Retina (tissue), 1 donor: ENCODE measurements at regions not wholly inside any gene's neighbourhood (a gene's known extent, or its start where the extent isn't known, plus 50 kb on each side); places are given as distances from the start of the nearest gene placed in this dataset.
"Not testable (repeated sequence)": the region's sequence is repeated elsewhere in the genome, so short reads cannot be mapped to it uniquely, and the experiment has no call there.

Experiments
- DNase-seq: peaks from one replicate; pipeline ENCODE4 v3.0.0-alpha.2; 2016

DNA sequence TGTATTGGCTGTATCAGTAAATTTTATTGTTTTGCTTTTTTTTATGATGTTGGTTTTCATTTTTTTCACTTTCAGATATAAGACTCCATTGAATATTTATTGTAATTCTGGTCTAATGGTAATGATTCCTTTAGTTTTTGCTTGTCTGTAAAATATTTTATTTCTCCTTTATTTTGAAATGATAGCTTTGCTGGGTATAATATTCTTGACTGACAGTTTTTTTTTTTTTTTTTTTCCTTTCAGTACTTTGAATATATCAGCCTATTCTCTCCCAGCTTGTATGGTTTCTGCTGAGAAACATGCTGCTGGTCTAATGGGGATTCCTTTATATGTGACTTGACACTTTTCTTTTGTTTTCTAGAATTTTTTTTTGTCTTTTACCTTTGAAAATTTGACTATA is 195.1 kb upstream of the SLC38A2 start:
- no peak for DNase-seq

DNA sequence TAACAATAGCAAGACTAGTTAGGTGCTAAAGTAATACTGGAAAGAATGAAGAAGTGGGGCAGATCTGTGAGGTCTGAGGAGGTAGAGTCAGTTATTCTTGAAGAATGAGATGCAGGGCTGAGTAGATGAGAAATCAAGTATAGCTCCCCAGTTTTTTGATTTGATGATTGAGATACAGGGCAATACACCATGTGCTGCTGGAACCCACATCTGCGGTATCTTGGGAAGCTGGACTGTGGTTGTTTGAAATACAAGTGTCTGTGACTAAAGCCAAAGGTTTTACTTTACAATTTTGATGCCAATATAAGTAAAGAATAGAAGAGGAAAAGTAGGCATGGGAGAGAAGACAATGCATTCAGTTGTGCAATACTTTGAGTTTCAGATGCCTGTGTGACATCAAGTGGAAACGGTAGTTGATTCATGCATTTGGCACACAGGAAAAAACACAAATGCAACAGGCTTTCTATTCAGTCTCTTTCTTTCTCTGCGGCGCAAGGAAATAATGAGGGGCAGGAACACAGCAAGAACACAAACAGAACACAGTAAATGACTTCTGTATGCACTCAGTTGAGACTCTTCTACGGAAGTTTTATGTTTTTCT is 190.2 kb upstream of the SLC38A2 start:
- no peak for DNase-seq

DNA sequence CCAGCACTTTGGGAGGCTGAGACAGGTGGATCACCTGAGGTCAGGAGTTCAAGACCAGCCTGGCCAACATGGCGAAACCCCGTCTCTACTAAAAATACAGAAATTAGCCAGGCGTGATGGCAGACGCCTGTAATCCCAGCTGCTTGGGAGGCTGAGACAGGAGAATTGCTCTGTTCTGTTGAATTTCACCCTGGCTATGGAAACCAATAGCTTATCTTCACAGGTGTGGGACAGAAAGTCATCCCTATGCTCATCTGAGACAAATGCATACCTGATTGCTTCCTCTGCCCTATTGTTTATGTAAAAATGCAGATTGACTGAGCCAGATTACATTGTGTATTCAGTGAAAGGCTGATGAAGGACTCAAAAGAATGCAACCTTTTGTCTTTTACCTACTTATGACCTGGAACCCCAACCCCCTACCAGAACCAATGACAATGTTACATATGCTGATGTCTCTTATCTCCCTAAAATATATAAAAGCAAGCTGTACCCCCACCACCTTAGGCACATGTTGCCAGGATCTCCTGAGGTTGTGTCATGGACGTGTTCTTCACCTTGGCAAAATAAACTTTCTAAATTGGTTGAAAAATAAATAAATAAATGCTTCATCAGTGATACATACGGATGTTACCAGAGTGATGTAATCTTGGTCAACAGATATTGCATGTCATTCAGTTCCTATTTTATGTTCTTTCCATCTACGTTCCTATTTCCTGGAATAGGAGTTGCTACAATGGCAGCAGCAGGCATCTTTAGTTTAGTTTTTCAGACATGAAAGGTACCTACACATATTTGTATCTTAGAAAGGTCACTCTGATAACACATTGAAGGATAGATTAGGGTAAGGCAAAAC is 189.4 kb upstream of the SLC38A2 start:
- DNase-seq: not testable (repeated sequence)

DNA sequence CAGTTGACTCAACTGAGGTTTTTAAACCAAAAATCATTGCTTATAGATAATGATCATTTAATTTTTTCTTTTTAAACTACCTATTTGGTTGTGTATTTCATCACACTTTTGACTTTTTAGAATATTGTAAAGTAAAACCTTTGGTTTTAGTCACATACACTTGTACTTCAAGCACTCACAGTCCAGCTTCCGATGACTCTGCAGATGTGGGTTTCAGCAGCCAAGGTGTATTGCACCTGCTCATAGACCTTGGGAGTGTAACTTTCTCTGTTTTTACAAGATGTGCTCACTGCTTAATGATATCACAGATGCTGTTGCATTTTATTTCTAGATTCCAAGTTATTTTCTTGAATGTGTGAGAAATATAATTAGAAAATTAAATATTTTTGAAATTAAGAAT is 188.3 kb upstream of the SLC38A2 start:
- DNase-seq: no peak

DNA sequence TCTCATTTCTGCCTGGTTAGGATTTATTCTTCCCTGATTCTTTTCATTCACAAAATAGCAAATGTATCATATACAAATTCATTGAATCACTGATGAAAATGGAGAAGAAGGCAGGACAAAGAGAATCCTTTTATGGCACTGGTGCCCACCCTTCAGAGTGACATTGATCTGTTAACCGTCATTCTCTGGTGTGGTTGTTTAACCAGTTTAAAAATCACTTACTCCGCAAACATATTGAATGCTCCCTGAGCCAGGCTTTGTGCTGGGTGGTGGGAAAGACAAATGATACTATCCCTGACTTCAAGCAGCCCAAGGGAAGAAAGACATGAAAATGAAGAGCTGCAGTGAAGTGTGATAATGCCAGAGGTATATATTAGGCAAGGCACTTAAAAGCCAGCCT is 187.5 kb upstream of the SLC38A2 start:
- DNase-seq: no peak

DNA sequence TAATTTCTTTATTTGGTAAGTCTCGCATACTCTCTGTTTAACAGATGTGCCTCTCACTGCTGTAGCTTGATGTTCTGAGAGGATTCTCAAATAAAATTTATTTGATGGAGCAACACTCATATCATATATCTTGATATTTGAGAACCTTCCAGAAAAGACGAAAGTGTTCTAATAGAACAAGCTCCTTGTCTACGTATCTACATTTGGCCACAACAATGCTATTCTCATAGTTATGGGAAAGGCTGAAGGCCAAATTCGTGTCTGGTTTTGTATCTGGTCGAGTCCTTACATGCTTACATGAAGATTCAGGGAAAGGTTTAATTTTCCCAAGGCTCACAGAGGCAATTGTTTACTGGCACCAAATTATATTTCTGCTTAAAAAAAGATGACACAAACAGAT is 186.7 kb upstream of the SLC38A2 start:
- DNase-seq: no peak

DNA sequence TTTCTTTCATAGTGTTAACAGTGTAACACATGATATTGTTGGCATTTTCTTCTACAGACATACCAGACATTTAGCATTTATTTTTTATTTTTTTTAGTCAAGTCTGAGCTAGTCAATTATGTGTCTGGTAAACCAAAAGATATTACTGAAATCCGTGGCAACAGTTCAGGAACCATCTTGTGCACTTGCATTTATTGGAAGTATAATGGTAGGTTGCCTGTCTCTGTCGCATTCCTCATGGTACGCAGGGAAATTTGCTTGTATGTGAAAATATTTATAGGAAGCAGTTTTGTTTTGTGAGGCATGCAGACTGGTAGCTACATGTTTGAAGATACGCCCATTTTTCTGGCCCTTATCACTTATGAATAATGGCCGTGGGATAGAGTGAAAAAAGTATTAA is 186.1 kb upstream of the SLC38A2 start:
- no peak for DNase-seq

DNA sequence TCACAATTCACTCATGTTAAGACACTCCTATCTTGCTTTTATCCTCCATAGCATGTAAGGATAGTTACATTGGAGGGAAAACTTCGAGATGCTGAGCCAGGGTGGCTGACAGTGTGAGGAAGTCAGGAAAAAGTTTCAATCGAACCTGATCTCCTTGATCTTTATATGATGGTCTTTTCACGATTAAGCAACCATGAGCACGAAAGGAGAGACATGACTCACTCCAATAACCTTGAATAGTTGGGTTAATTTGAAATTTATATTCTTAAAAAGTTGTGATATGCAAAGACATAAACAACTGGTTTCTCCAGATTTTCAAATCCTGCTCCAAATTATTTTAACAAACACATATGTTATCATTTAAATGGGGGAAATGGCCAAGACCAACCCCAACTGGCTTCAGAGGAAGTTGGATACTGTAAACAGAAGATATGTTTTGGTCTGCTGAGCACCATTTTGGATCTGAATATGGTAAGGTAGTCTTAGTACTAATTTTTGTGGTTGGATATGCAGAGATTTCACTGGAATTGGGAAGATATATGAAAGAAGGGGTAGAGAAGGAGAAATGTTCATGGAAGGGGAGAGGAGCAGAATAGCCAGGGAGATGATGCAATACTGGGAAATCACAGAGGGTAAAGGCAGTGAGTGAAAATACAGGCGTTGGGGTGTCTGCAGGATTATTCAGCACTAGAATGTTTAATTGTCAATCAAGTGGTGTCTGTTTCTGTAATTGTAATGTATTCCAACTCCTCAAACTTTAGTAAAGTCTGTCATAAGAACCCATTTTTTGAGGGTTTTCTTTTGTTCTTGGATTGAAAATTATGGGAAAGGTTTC is 185.2 kb upstream of the SLC38A2 start:
- DNase-seq: no peak

DNA sequence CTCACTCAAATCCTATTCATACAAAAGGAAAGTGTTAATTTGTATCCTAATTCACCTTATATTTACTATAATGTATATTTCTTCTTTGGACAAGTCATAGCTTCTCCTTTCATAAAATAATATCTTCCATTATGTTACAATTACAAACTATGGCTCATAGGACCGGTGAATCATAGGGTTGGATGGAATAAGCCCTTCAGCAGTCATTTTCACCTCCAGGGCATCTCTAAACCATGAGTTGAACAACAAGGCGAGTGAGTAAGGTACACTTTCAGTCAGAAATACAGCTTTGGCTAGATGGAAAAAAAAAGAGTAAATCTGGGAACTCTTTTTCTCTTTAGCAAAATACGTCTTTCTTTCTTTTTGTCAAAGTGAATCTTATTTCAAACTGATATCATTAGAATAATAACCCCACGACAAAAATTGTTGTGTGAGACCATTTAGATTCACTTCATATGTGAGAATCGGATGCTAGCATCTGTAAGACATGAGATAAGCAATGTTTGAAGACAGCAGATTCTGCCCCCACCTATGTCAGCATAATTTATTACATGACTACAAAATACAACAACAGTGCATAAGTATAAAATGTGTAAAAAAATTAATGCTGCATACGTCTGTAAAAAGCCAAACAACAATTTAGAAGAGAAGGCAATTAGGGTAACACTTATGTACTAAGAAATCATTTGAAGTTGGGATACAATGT is 184.4 kb upstream of the SLC38A2 start:
- no peak for DNase-seq

DNA sequence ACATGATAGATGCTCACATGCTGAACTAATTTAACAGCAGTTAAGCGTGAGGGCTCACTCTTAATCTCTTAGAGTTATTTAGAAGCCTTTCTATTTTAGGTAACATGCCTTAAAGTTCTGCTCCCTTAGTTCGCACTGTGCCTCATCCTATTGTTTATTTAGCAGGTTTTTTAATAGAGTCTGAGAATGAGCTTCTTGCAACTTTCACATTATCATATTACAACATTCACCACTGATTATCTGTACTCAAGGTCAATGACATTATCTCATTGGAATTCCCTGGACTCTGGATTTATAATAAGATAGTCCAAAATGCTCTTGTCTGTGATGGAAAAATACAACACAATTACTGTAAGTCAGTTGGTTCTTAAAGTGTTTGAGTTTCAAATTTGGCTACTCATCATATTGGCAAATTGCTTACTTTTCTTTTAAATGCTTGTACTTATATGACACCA is 183.6 kb upstream of the SLC38A2 start:
- no peak for DNase-seq

DNA sequence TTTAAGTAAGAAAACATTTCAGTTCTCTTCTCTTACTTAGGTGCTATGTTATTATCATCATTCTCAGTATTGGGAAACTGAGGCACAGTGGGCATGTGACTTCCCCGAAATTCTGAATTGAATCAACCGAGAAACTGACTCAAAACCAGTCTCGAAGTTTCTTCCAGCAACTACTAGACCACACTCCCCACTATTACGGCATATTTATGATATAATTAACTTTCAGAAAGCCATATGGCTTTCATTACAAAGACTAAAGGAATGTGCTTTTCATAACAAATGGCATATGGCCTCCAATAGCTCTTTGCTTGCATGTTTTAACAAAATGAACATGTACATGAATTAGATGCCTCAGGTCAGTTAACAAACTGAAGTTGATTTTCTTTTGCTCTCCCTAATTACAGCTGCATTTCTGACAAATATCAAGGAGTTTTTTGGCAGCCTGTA is 182.9 kb upstream of the SLC38A2 start:
- DNase-seq: no peak

DNA sequence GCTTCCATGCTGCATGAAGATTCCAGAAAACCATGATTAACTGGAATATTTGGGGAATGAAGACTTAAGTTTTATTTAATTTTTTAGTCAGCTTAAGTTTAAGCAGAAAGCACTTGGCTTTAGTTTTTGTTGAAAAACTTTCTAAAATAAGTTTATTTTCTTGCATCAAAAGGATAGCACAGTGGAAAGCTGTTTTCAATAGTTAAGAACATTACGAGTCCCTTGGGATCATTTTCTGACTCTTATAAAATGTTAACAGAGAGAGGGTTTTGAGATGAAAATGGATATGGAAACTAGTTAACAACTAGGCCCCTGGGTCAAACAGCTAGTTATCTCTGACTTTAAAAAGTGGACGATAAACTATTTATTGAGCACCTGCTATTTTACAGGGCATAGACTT is 181.9 kb upstream of the SLC38A2 start:
- no peak for DNase-seq

DNA sequence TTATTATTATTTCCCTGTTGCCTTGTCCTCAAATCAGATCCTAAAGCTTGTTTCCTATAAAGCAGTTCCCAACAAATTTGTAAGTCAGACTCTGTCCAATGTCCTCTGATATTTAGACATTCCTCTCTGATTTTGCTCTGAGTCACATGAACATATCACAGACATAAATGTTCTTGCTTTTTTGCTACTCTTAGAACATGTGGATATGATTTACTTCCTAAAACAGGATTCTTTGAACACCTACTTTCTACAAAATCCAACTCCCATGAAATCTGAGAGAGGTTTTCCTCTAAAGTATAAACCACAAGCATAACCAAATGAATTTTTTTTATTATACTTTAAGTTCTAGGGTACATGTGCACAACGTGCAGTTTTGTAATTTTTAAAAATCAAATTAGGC is 181.3 kb upstream of the SLC38A2 start:
- no peak for DNase-seq

DNA sequence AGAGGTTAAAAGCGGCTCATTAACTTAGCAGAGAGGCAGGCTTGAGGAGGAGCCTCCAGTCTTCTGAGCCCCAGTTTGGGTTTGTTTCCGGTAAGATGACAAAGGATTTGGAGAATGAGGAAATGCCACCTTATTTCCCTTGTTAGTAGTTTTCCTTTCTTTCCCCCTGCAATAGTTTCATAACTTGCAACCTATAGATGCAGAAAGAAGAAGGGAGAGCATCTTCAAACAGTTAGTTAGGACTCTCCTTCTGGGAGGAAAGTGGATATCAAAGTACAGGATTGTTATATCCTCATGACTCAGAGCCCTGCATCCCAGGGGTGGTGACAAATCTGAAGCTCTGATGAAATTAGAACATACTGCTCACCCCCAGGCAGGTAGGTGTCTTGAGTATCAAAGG is 180.7 kb upstream of the SLC38A2 start:
- no peak for DNase-seq

DNA sequence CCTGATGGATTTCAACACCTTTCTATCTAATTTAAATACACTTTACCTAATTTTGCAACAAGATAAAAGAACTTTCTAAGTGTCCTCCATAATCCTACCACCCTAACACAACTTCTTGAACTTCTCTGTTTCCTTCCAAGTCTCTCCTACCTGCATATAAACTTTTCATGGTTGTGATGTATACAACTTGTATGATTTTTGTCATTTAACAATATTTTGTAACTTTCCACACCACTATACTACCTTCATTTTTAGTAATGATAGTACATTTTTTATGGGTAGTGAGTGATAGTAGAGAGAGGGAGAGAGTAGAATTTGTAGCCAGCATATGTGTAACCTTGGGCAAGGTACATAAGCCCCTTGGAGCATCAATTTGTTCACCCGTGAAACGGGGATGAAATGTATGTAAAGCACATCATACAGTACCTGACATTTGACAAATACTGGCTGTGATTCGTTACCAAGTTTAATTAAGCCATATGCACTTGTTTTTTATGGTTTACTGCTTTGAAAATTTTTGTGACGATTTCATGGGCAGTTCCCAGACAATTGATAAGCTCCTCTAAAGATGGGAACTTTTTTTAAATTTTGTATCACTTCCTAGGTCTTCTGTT is 177.8 kb upstream of the SLC38A2 start:
- no peak for DNase-seq

DNA sequence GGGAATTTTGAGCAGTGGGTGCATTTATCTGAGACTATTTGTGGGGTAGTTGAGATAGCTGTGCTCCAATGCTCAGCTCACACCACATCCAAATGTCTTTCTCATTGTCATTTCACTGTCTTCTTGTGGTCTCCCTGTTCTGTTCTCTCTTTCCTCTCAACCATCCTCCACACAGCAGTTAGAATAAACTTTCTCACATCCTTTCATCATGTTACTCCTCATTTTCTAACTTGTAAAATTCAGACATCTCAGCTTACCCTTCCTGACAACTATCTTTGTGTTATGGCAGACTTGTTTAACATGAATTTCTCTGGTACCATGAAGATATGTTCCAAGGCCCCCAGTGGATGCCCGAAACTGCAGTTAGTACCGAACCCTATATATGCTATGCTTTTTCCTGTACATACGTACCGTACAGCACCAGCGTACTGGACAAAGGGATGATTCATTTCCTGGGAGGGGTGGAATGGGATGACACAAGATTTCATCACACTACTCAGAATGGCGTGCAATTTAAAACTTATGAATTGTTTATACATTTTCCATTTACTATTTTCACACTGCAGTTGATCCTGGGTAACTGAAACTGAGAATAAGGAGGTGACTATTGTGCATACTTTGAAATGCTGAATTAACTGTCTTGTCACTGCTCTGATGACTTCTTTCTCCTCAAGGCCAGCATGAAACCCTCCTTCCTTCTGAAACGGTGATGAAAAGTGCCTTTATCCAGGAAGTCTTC is 177.1 kb upstream of the SLC38A2 start:
- no peak for DNase-seq

DNA sequence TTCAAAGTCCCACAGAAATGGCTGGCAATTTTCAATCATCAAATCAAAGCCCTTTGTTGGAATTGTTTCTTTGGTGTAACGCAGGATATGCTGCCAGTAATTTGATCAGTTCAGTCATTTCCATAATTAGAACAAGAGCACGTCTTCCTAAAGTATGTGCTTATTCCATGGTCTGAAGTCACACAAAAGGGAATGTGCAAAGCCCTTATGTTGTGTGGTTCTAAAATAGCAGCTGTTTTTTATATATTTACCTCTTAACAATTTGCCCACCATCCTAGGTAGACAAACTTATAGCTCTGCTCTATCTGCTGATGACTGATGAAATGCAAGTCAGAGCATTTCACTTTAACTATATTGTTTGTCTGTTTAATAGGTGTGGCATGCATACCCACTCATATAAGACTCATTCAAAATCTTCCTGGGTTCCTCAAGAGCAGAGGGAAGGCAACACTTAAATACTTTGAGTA is 176.1 kb upstream of the SLC38A2 start:
- no peak for DNase-seq

DNA sequence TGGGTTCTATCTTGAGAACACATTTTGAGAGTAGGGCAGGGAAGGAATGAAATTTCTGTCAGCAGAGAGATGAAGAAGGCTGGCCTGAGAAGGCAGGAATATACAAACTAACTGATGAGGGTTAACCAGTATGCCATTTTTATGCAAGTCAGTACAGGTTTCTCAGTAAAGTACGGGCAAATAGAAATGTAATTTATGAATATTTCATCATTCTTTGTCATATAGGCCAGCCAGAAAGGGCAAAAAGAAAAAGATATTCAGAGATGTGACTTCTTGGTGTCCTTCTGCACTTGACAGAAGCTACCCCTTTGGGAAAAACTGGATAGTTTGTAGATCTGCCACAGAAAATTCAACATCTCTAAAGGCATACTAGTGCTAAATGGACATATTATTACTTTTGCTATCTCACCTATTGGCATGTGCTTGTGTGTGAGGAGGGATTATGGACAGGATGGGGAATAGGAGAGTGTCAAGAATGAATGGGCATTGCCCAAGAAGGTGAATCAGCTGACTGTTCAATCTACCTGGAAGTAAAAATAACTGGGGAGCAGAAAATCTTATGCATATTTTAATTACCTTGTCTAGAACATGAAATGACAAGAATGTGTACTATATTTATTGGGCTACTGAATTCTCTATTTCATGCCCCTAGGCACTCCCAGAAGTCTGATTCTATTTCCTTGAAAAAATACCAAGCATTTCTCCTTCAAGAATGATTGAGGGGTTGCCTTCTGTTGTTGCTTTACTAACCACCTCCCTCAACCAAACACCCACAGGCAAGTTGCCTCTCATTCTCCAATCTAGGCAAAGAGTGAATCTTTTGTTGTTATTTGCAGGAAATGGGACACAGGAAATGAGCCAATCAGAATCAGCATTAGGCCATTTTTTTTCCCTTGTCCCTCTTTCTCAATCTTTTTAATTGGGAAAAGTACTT is 175.1 kb upstream of the SLC38A2 start:
- no peak for DNase-seq

DNA sequence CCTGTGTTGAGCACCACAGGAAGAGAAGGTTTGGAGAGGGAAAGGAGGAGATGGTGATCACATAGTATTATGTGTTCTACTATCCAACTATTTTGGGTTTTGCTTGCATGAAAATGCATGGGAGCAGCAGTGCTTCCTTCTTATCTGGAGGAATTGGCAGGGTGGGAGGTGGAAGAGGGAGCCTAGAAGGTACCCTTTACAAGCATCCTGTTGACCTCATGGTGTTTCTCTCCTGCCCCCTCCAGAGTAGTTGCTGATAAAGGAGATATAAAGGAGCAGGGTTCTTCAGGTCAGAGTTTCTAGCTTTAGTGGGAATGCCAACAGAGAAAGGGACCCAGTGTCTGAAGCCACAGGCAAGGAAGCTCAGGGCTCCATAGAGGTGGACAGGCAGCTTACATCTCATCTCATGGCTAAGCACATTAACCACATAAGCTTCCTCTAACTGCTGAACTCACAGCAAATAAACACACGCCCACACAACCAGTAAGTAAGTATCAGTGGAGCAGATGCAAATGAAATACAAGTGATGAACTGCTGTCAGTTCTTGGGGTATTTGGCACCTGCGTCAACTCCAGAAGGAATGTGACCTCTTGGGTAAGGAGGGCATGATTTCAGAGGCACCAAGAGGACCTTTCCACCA is 174.2 kb upstream of the SLC38A2 start:
- DNase-seq: no peak

DNA sequence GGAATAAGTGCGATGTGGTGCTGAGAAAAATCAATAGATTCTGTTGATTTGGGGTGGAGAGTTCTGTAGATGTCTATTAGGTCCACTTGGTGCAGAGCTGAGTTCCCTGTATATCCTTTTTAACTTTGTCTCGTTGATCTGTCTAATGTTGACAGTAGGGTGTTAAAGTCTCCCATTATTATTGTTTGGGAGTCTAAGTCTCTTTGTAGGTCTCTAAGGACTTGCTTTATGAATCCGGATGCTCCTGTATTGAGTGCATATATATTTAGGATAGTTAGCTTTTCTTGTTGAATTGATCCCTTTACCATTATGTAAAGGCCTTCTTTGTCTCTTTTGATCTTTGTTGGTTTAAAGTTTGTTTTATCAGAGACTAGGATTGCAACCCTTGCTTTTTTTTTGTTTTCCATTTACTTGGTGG is 170.8 kb upstream of the SLC38A2 start:
- not testable (repeated sequence) for DNase-seq
